ENCODE measurements at regions not wholly inside any gene's neighbourhood (a gene's known extent, or its start where the extent isn't known, plus 50 kb on each side); places are given as distances from the start of the nearest gene placed in this dataset.

DNA sequence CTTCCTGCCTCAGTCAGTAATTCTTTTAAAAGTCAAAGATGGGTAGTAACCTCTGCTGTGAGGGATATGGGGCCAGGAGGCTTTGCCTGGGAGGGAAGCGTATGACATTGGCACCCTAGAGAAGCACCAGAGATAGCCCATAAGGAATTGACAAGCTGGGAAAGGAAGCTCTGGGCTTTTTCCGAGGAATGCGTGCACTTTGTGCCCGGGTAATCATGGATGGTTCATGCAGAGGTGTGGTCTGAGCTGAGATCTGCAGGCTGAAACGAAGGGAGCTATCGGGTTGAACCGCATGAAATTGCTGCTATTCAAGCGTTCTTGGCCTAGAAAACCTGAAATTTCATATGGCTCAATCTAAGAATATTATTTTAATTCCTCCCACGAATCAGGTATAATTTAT, 127.7 kb upstream of the TLE3 start:
- TF ChIP-seq, protein P1, sequence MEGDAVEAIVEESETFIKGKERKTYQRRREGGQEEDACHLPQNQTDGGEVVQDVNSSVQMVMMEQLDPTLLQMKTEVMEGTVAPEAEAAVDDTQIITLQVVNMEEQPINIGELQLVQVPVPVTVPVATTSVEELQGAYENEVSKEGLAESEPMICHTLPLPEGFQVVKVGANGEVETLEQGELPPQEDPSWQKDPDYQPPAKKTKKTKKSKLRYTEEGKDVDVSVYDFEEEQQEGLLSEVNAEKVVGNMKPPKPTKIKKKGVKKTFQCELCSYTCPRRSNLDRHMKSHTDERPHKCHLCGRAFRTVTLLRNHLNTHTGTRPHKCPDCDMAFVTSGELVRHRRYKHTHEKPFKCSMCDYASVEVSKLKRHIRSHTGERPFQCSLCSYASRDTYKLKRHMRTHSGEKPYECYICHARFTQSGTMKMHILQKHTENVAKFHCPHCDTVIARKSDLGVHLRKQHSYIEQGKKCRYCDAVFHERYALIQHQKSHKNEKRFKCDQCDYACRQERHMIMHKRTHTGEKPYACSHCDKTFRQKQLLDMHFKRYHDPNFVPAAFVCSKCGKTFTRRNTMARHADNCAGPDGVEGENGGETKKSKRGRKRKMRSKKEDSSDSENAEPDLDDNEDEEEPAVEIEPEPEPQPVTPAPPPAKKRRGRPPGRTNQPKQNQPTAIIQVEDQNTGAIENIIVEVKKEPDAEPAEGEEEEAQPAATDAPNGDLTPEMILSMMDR (IDR thresholded peaks at IDR 0.05): no peak
- no peak for TF ChIP-seq POLR2A (IDR thresholded peaks at IDR 0.05)
